ENCODE measurements at regions not wholly inside any gene's neighbourhood (a gene's known extent, or its start where the extent isn't known, plus 50 kb on each side); places are given as distances from the start of the nearest gene placed in this dataset.

- Histone ChIP-seq H4K5ac (ENCODE audit: low read depth, low read length) (no peak overlapping the region), H3K4me2 (ENCODE audit: low read depth, low read length) (no peak overlapping the region), H2BK15ac (ENCODE audit: low read depth, low read length) (no peak overlapping the region), H3K4ac (ENCODE audit: low read depth, low read length) (no peak overlapping the region), H4K8ac (ENCODE audit: low read depth in 2 of 2, low read length in 2 of 2) (no peak overlapping the region), H3K36me3 (ENCODE audit: control insufficient read depth, insufficient read depth, low read length) (no peaks in the 10 kb centered on the region), H3K9me1 (ENCODE audit: insufficient read depth, low read length) (no peaks in the 10 kb centered on the region), H2AK5ac (ENCODE audit: low read depth, low read length) (no peak overlapping the region), H3K9ac (ENCODE audit: low read depth, low read length) (no peak overlapping the region), H3K4me1 (ENCODE audit: control insufficient read depth, insufficient read depth, low read length) (no peaks in the 10 kb centered on the region), H3K23ac (ENCODE audit: low read depth, low read length) (no peak overlapping the region), H3K27me3 (ENCODE audit: control insufficient read depth, insufficient read depth, low read length) (no peaks in the 10 kb centered on the region), H4K20me1 (ENCODE audit: insufficient read depth, low read length) (no peaks in the 10 kb centered on the region), H3K14ac (replicated peaks; ENCODE audit: low read depth, low read length) (no peak overlapping the region), H3K56ac (ENCODE audit: extremely low read depth, insufficient read depth, low read length) (no peak overlapping the region), H4K91ac (ENCODE audit: insufficient read depth, low read depth, low read length) (no peak overlapping the region), H2BK5ac (ENCODE audit: low read depth, low read length, poor library complexity, severe bottlenecking) (no peak overlapping the region), H3K18ac (ENCODE audit: low read depth, low read length) (no peak overlapping the region), H2BK20ac (ENCODE audit: low read depth, low read length) (no peak overlapping the region), H2AK9ac (replicated peaks; ENCODE audit: low read depth, low read length, poor library complexity) (no peak overlapping the region), H3K4me3 (ENCODE audit: insufficient read depth, low read depth, low read length) (no peak overlapping the region), H2AFZ (replicated peaks; ENCODE audit: low read length, poor library complexity) (no peak overlapping the region), H2BK120ac (ENCODE audit: low read depth, low read length) (no peak overlapping the region), H3K27ac (ENCODE audit: insufficient read depth, low read length) (no peak overlapping the region), H3K9me3 (ENCODE audit: control insufficient read depth, insufficient read depth, low read length) (peaks cover 1% of the 10 kb centered on the region; the same call in 1 of the 2 replicates), H3K79me1 (ENCODE audit: low read depth in 1 of 2, low read length in 2 of 2) (no peaks in the 10 kb centered on the region)
- BruUV-seq (replicated peaks) = no TSS peak
- WGBS, 2 experiments (ENCODE audit: extremely low coverage in 2 of 2, insufficient read length in 1 of 2) = no CpG with 5 or more reads among the region's 1 CpG
- DNase-seq (no peak), ATAC-seq (ENCODE audit: low read depth) (no peak)
- in situ Hi-C loops (cut with MboI; ENCODE audit: low sequenced_read_pairs) (no loop called here), dilution Hi-C loops (cut with HindIII; ENCODE audit: low sequenced_read_pairs, unreplicated experiment) (no loop called here), intact Hi-C loops (cut with micrococcal nuclease) (no loop called here)
- CTCF ChIA-PET = no interaction called here
- no peak for TF ChIP-seq FOS (IDR thresholded peaks at IDR 0.05; ENCODE audit: low read depth, low read length)
- TF ChIP-seq RAD21 (IDR thresholded peaks at IDR 0.05; ENCODE audit: low read length) = no peak
- no peak for TF ChIP-seq BHLHE40 (IDR thresholded peaks at IDR 0.05; ENCODE audit: low read depth, low read length)
- TF ChIP-seq CEBPB (IDR thresholded peaks at IDR 0.05; ENCODE audit: low read depth, low read length) = peak; percentile 63
- POLR2A ChIA-PET (ENCODE audit: unreplicated experiment) = no interaction called here
These were observed 1248.9 kb downstream of the JRKL start for GRCh38 chr11:97638641-97639224.

Measured in IMR-90 (cell line).